CD8-positive, alpha-beta memory T cell (primary cell): ENCODE measurements at regions not wholly inside any gene's neighbourhood (a gene's known extent, or its start where the extent isn't known, plus 50 kb on each side); places are given as distances from the start of the nearest gene placed in this dataset.

ENCODE experiments used
- CTCF ChIA-PET: fragments of 350-600 bp; sonication (Branson Sonifier 250); formaldehyde crosslinking; loops from one replicate; lab custom pipeline; 2021; ENCODE audit warnings: antibody characterized with exemption; lab: Charles Lee
- POLR2A ChIA-PET: fragments of 350-600 bp; sonication (Branson Sonifier 250); formaldehyde crosslinking; loops from one replicate; lab custom pipeline; 2021; ENCODE audit warnings: antibody characterized with exemption; lab: Charles Lee
- DNase-seq, 5 donors: peaks; one replicate each; pipeline versions ENCODE4 v3.0.0 to v3.0.0-alpha.2; 2020 to 2022; ENCODE audit warnings: mixed read lengths in 1 of 5
- H3K27ac ChIP-seq: one replicate; pipeline ENCODE4 v1.7.0; 2013; ENCODE audit warnings: low read depth, mild to moderate bottlenecking, low read length, moderate library complexity
- H3K27me3 ChIP-seq: 2 replicates; pipeline ENCODE4 v1.7.0; 2013; ENCODE audit warnings: low read length, mild to moderate bottlenecking; ENCODE audit not compliant: insufficient read depth, poor library complexity, severe bottlenecking
- H3K36me3 ChIP-seq: 2 replicates; pipeline ENCODE4 v1.7.0; 2013; ENCODE audit warnings: mild to moderate bottlenecking, low read length, moderate library complexity; ENCODE audit not compliant: insufficient read depth
- H3K4me1 ChIP-seq: 2 replicates; pipeline ENCODE4 v1.7.0; 2013; ENCODE audit warnings: mild to moderate bottlenecking, low read length, moderate library complexity; ENCODE audit not compliant: insufficient read depth
- H3K4me3 ChIP-seq: 2 replicates; pipeline ENCODE4 v1.7.0; 2013; ENCODE audit warnings: mild to moderate bottlenecking, low read length
- H3K9me3 ChIP-seq: 2 replicates; pipeline ENCODE4 v1.7.0; 2013; ENCODE audit warnings: mild to moderate bottlenecking, low read length
- H3K27ac Mint-ChIP-seq, 8 donors: one replicate each; pipeline ENCODE4 v1.8.0; 2020 to 2021; ENCODE audit warnings: mixed read lengths in 8 of 8, mild to moderate bottlenecking in 6 of 8, inconsistent platforms in 3 of 8, moderate library complexity in 3 of 8
- H3K27me3 Mint-ChIP-seq, 2 donors: one replicate each; pipeline ENCODE4 v1.8.0; 2020 to 2021; ENCODE audit warnings: mixed read lengths in 2 of 2, mild to moderate bottlenecking in 1 of 2, moderate library complexity in 1 of 2
- H3K36me3 Mint-ChIP-seq, 3 donors: one replicate each; pipeline ENCODE4 v1.8.0; 2020 to 2021; ENCODE audit warnings: mixed read lengths in 3 of 3, inconsistent platforms in 1 of 3, mild to moderate bottlenecking in 1 of 3
- H3K4me1 Mint-ChIP-seq, 3 donors: one replicate each; pipeline ENCODE4 v1.8.0; 2020 to 2021; ENCODE audit warnings: mixed read lengths in 3 of 3, inconsistent platforms in 1 of 3, mild to moderate bottlenecking in 1 of 3
- H3K4me3 Mint-ChIP-seq, 7 donors: one replicate each; pipeline ENCODE4 v1.8.0; 2020 to 2021; ENCODE audit warnings: mixed read lengths in 7 of 7, mild to moderate bottlenecking in 6 of 7, moderate library complexity in 4 of 7, inconsistent platforms in 2 of 7
- H3K9me3 Mint-ChIP-seq, 5 donors: one replicate each; pipeline ENCODE4 v1.8.0; 2020 to 2022; ENCODE audit warnings: mixed read lengths in 5 of 5, mild to moderate bottlenecking in 3 of 5, moderate library complexity in 2 of 5, inconsistent platforms in 1 of 5

- Histone ChIP-seq H3K27ac (no peak overlapping the region), H3K4me3 (no peak overlapping the region), H3K9me3 (no peaks in the 10 kb centered on the region), H3K36me3 (no peaks in the 10 kb centered on the region), H3K27me3 (no peaks in the 10 kb centered on the region), H3K4me1 (no peaks in the 10 kb centered on the region)
- Mint-ChIP-seq H3K4me3 (no peak overlapping the region), H3K9me3 (no peaks in the 10 kb centered on the region), H3K27ac (no peak overlapping the region), H3K4me1 (no peaks in the 10 kb centered on the region), H3K36me3 (no peaks in the 10 kb centered on the region), H3K27me3 (peaks cover 0 to 7% of the 10 kb centered on the region in 2 donors)
- CTCF ChIA-PET: no interaction called here
- POLR2A ChIA-PET: no interaction called here
- no peak for DNase-seq
These were observed 312.8 kb upstream of the TLE3 start for GRCh38 chr15:70410371-70410985.

- H3K27me3 Mint-ChIP-seq: peaks cover 0 to 7% of the 10 kb centered on the region in 2 donors
These were observed 311.7 kb upstream of the TLE3 start for GRCh38 chr15:70409388-70409787.

GRCh38 chr15:70407955-70408354 lies 310.2 kb upstream of the TLE3 start:
- Mint-ChIP-seq H3K27ac (no peak overlapping the region), H3K36me3 (no peaks in the 10 kb centered on the region), H3K4me1 (no peaks in the 10 kb centered on the region), H3K9me3 (no peaks in the 10 kb centered on the region), H3K4me3 (no peak overlapping the region), H3K27me3 (peaks cover 4 to 12% of the 10 kb centered on the region in 2 donors)
- no peaks in the 10 kb centered on the region for H3K27me3 ChIP-seq
- no peaks in the 10 kb centered on the region for H3K9me3 ChIP-seq
- ChIA-PET CTCF (no interaction called here), POLR2A (no interaction called here)
- H3K27ac ChIP-seq: no peak overlapping the region
- DNase-seq: no peak
- H3K4me1 ChIP-seq: no peaks in the 10 kb centered on the region
- H3K4me3 ChIP-seq: no peak overlapping the region
- H3K36me3 ChIP-seq: no peaks in the 10 kb centered on the region

More at GRCh38 chr15:70409388-70409787, 311.7 kb upstream of the TLE3 start:
- ChIA-PET POLR2A (no interaction called here), CTCF (no interaction called here)
- Mint-ChIP-seq H3K36me3 (no peaks in the 10 kb centered on the region), H3K4me3 (no peak overlapping the region), H3K4me1 (no peaks in the 10 kb centered on the region), H3K9me3 (no peaks in the 10 kb centered on the region), H3K27ac (no peak overlapping the region)
- H3K4me3 ChIP-seq: no peak overlapping the region
- H3K9me3 ChIP-seq: no peaks in the 10 kb centered on the region
- H3K27ac ChIP-seq: no peak overlapping the region
- DNase-seq: no peak
- H3K27me3 ChIP-seq: no peaks in the 10 kb centered on the region
- no peaks in the 10 kb centered on the region for H3K4me1 ChIP-seq
- no peaks in the 10 kb centered on the region for H3K36me3 ChIP-seq

GRCh38 chr15:70407336-70407670 lies 309.6 kb upstream of the TLE3 start:
- no peaks in the 10 kb centered on the region for H3K9me3 ChIP-seq
- Mint-ChIP-seq H3K36me3 (no peaks in the 10 kb centered on the region), H3K4me3 (no peak overlapping the region), H3K4me1 (no peaks in the 10 kb centered on the region), H3K9me3 (no peaks in the 10 kb centered on the region), H3K27me3 (peaks cover 8 to 14% of the 10 kb centered on the region in 2 donors), H3K27ac (no peak overlapping the region)
- no peaks in the 10 kb centered on the region for H3K36me3 ChIP-seq
- DNase-seq: no peak
- CTCF ChIA-PET: no interaction called here
- H3K4me1 ChIP-seq: no peaks in the 10 kb centered on the region
- POLR2A ChIA-PET: no interaction called here
- no peaks in the 10 kb centered on the region for H3K27me3 ChIP-seq
- H3K27ac ChIP-seq: no peak overlapping the region
- H3K4me3 ChIP-seq: no peak overlapping the region

GRCh38 chr15:70406617-70407335 lies 309.1 kb upstream of the TLE3 start:
- Mint-ChIP-seq H3K9me3 (no peaks in the 10 kb centered on the region), H3K27me3 (peaks cover 12 to 14% of the 10 kb centered on the region in 2 donors), H3K36me3 (no peaks in the 10 kb centered on the region), H3K4me3 (no peak overlapping the region), H3K4me1 (no peaks in the 10 kb centered on the region), H3K27ac (no peak overlapping the region)
- Histone ChIP-seq H3K4me3 (no peak overlapping the region), H3K27me3 (no peaks in the 10 kb centered on the region), H3K4me1 (no peaks in the 10 kb centered on the region), H3K27ac (no peak overlapping the region), H3K9me3 (no peaks in the 10 kb centered on the region), H3K36me3 (no peaks in the 10 kb centered on the region)
- ChIA-PET POLR2A (interaction anchor here (0.6 kb wide), 1 partner anchor 281 kb away, joined by 3 read pairs; no protein-coding TSS in a partner anchor), CTCF (no interaction called here)
- DNase-seq: no peak

- H3K9me3 ChIP-seq: no peaks in the 10 kb centered on the region
- H3K4me1 ChIP-seq: no peaks in the 10 kb centered on the region
- no peak overlapping the region for H3K27ac ChIP-seq
- Mint-ChIP-seq H3K27ac (no peak overlapping the region), H3K4me3 (no peak overlapping the region), H3K9me3 (no peaks in the 10 kb centered on the region), H3K36me3 (no peaks in the 10 kb centered on the region), H3K27me3 (peaks cover 14 to 17% of the 10 kb centered on the region in 2 donors), H3K4me1 (no peaks in the 10 kb centered on the region)
- DNase-seq: no peak
- ChIA-PET CTCF (interaction anchor here (0.8 to 1.4 kb wide), 4 partner anchors 11 to 926 kb away, joined by 3 to 4 read pairs (median 3); no protein-coding TSS in a partner anchor), POLR2A (no interaction called here)
- no peak overlapping the region for H3K4me3 ChIP-seq
- no peaks in the 10 kb centered on the region for H3K36me3 ChIP-seq
- H3K27me3 ChIP-seq: no peaks in the 10 kb centered on the region
These were observed 304.0 kb upstream of the TLE3 start for GRCh38 chr15:70401709-70402108.

- H3K4me1 ChIP-seq: no peaks in the 10 kb centered on the region
- Mint-ChIP-seq H3K4me3 (no peak overlapping the region), H3K36me3 (no peaks in the 10 kb centered on the region), H3K27me3 (peaks cover 11 to 17% of the 10 kb centered on the region in 2 donors), H3K4me1 (no peaks in the 10 kb centered on the region), H3K9me3 (no peaks in the 10 kb centered on the region), H3K27ac (peak overlapping the region in 1 of 8 donors; percentile 2)
- no peak overlapping the region for H3K4me3 ChIP-seq
- POLR2A ChIA-PET: no interaction called here
- no peaks in the 10 kb centered on the region for H3K27me3 ChIP-seq
- DNase-seq: no peak
- H3K36me3 ChIP-seq: no peaks in the 10 kb centered on the region
- H3K27ac ChIP-seq: no peak overlapping the region
- CTCF ChIA-PET: interaction anchor here (0.9 to 1.4 kb wide), 2 partner anchors 10 to 12 kb away, joined by 3 to 4 read pairs; no protein-coding TSS in a partner anchor
- H3K9me3 ChIP-seq: no peaks in the 10 kb centered on the region
These were observed 303.2 kb upstream of the TLE3 start for GRCh38 chr15:70400766-70401541.

GRCh38 chr15:70399204-70399603 lies 301.5 kb upstream of the TLE3 start:
- H3K27ac Mint-ChIP-seq: no peak overlapping the region
- H3K4me3 ChIP-seq: no peak overlapping the region
- no peaks in the 10 kb centered on the region for H3K9me3 ChIP-seq
- peaks cover 16 to 24% of the 10 kb centered on the region in 2 donors for H3K27me3 Mint-ChIP-seq
- peaks cover 4% of the 10 kb centered on the region for H3K27me3 ChIP-seq
- DNase-seq: no peak
- CTCF ChIA-PET: no interaction called here
- no peak overlapping the region for H3K27ac ChIP-seq
- H3K4me1 ChIP-seq: no peaks in the 10 kb centered on the region
- no peak overlapping the region for H3K4me3 Mint-ChIP-seq
- no peaks in the 10 kb centered on the region for H3K9me3 Mint-ChIP-seq
- POLR2A ChIA-PET: no interaction called here
- H3K36me3 Mint-ChIP-seq: no peaks in the 10 kb centered on the region
- H3K4me1 Mint-ChIP-seq: no peaks in the 10 kb centered on the region
- no peaks in the 10 kb centered on the region for H3K36me3 ChIP-seq
